AG10803 (cell line): ENCODE measurements at regions not wholly inside any gene's neighbourhood (a gene's known extent, or its start where the extent isn't known, plus 50 kb on each side); places are given as distances from the start of the nearest gene placed in this dataset.

Experiments used
- DNase-seq: peaks from one replicate; pipeline ENCODE4 v3.0.0; 2010; ENCODE audit warnings: low read depth
- H3K4me3 ChIP-seq: 2 replicates; pipeline ENCODE4 v1.5.1; 2011; ENCODE audit warnings: mild to moderate bottlenecking, low read length, control low read depth
- CTCF ChIP-seq: conservative IDR thresholded peaks from 2 replicates; pipeline ENCODE4 v1.5.1; 2011; ENCODE audit warnings: mild to moderate bottlenecking, low read length, control low read depth, inconsistent platforms

DNA sequence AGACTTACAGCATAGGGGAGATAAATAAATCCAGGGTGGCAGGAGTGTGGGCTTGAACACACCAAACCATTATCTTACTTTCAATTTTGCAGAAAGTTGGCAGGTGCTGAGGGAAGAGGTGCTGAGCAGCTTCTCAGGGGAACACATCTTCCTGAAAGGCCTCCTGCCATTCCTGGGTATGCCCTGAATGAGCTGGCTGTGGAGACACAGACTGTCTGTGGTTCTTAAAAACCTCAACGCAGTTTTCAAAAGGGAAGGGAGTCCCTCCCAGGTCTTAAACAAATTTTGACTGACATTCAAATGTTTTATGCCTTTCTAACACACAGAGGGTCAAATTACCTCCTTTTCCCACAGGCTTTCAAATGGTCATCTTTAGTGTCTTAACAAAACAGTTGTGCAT, 166.9 kb downstream of the TNFSF18 start:
- no peak overlapping the region for H3K4me3 ChIP-seq
- no peak for TF ChIP-seq CTCF
- DNase-seq: no peak

DNA sequence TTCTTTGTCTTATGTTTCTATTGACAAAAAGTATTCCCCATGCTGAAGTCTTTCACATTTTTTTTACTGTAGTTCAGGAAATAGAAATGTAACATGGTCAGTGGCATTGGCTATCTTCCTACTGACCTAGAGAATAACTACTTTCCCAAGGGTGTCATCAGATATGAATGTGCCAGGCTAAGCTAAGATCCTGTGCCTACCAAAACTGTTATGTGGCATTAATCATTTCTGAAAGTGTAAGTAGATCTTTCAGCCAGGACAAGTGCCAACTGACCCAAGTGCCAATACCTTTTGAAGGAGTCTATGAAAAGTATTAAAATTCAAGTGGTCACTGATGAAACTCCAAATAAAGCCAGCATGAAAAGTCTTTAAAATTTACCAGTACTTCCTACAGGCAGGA, 165.3 kb downstream of the TNFSF18 start:
- DNase-seq: peak; percentile 76
- H3K4me3 ChIP-seq: no peak overlapping the region
- TF ChIP-seq CTCF: no peak

DNA sequence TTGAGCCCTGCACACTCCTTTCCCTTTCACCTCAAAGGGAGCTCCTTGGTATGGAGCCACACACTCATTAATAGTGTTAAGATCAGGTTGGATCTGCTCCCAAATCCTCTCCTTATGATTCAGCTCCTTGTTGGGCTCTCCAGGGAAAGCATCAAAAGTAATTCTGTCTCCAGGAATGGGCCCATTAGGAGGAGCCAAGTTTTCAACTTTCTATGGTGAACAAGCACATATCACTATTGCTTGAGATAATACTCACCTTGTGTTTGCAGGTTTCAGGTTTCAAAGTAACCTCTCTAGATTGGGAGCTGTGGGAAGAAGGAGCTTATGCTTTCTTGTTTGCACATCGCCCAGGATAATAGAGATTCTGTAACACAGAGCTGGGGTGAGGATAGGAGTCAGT, 164.8 kb downstream of the TNFSF18 start:
- DNase-seq: peak; percentile 70
- no peak overlapping the region for H3K4me3 ChIP-seq
- no peak for TF ChIP-seq CTCF

GRCh38 chr1:172887162-172887561, 163.6 kb downstream of the TNFSF18 start:
- H3K4me3 ChIP-seq: no peak overlapping the region
- DNase-seq: no peak
- no peak for TF ChIP-seq CTCF

DNA sequence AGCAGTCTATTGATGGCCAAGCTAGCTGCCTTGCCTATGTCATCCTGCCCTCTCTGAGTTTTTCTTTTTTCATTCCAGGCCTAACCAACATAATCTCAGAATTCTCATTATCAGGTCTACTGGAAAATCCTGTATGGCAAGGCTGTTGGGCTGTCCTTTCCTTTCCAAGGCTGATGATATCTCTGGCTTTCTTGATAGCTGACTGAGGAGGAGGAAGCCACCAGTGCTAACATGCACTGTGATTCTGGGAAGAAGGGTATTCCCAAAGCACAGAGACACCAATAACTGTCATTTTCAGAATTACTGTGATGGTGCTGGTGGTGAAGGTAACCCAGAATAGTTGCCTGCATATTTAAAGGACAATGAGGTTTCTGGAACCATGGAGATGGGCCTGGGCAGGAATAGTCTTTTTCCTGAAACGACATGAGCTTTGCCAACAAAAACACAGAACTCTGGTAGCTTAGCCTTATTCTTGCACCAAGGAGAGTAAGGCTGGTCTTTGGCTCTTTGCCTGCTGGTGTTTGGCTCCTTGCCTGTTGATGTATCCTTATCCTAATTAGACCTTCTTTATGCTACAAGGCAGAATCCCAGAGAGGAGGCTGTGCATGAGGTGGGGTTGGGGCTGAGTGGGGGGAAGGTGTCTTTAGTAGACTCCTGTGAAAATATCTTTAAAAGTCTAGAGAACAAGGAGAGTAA, 157.4 kb downstream of the TNFSF18 start:
- no peak overlapping the region for H3K4me3 ChIP-seq
- no peak for TF ChIP-seq CTCF
- no peak for DNase-seq

DNA sequence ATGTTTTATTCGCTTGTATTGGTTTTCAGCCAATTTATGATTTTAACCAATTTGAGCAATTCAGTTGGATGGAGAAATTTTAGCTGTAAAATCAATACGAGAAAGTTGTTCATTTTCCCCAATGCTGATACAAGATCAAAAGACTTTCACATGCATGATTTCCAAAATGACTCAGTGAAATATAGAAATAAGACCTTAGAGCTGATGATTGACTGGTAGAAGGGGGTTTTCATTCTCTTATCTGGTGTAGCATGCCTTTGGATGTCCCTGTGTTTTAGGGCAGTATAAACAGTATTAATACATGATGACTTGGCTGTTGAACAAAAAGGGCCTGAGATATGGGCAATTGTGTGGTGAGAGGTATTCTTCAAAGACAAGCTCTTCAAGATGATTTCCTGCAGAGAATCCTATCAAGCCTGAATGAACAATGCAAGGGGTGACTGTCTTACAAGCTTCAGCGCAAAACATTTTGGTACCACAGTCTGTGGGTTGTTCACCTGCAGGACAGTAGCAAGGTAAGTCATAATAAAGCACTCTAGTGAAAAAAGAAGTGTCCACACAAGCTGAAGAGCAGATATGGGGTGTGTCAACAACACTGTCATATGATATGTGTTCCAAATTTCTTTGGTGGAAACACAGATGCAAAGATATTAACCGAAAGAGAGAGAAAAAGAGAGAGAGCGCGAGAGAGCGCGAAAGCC, 156.2 kb downstream of the TNFSF18 start:
- H3K4me3 ChIP-seq: no peak overlapping the region
- TF ChIP-seq CTCF: no peak

DNA sequence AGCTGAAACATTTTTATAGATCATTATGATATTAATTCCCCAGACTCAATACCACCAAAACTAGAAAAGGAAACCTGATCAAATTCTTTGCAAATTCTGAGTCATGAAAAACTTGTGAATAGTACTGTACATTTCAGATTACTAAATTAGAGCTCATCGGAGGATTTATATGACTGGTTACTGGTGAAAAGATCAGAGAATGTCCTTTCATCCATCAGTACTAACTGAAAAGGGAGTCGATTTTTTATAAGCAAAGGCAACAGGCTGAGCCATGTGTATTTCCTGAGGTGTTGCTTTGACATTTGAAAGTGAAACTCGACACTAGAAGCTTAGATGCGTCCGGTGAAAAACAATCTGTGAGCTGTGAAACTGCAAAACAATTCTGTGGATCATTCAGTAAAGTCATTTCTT, 155.7 kb downstream of the TNFSF18 start:
- no peak for TF ChIP-seq CTCF
- no peak for DNase-seq
- peak overlapping the region; percentile 2 for H3K4me3 ChIP-seq

More for the DNA sequence above, 156.2 kb downstream of the TNFSF18 start:
- no peak for DNase-seq
